Transverse colon (tissue), 4 donors: ENCODE measurements at regions not wholly inside any gene's neighbourhood (a gene's known extent, or its start where the extent isn't known, plus 50 kb on each side); places are given as distances from the start of the nearest gene placed in this dataset.

ENCODE experiments used
- DNase-seq: peaks from one replicate; pipeline ENCODE4 v3.0.0-alpha.2; 2019
- H3K27ac ChIP-seq, 4 donors: fragments of 200-600 bp; sonication (generic); 2 replicates each; pipeline ENCODE4 v1.5.1; 2016 to 2018; ENCODE audit warnings: inconsistent platforms in 4 of 4
- H3K27me3 ChIP-seq: fragments of 200-600 bp; sonication (generic); 2 replicates; pipeline ENCODE4 v1.5.1; 2017; ENCODE audit warnings: inconsistent platforms
- H3K36me3 ChIP-seq, 4 donors: fragments of 200-600 bp; sonication (generic); 2 replicates each; pipeline ENCODE4 v1.5.1; 2017 to 2019; ENCODE audit warnings: inconsistent platforms in 4 of 4
- H3K4me1 ChIP-seq, 4 donors: fragments of 200-600 bp; sonication (generic); 2 replicates each; pipeline ENCODE4 v1.5.1; 2017 to 2020; ENCODE audit warnings: inconsistent platforms in 4 of 4
- H3K4me3 ChIP-seq, 4 donors: fragments of 200-600 bp; sonication (generic); 1 replicate in 1 of 4; 2 replicates in 3 of 4; pipeline versions ENCODE4 v1.5.1 to v1.6.1; 2017 to 2019; ENCODE audit warnings: inconsistent platforms in 4 of 4
- H3K9me3 ChIP-seq, 2 donors: fragments of 200-600 bp; sonication (generic); 2 replicates each; pipeline ENCODE4 v1.5.1; 2017 to 2019; ENCODE audit warnings: inconsistent platforms in 2 of 2
- EP300 ChIP-seq: sonication (generic); formaldehyde crosslinking; IDR thresholded peaks from one replicate; pipeline ENCODE4 v1.6.1; 2017; ENCODE audit warnings: antibody characterized with exemption, low read depth
- POLR2A ChIP-seq: fragments of 450-650 bp; IDR thresholded peaks from one replicate; pipeline ENCODE4 v1.6.1; 2016; ENCODE audit warnings: antibody characterized with exemption, mild to moderate bottlenecking, moderate library complexity
- POLR2AphosphoS5 ChIP-seq, 3 donors: sonication (generic); formaldehyde crosslinking; IDR thresholded peaks; one replicate each; pipeline ENCODE4 v1.6.1; 2016; ENCODE audit warnings: antibody characterized with exemption in 3 of 3
- WGBS, 2 donors: methylation state at CpG; one replicate each; pipeline ENCODE4 v1.1.5; 2018; ENCODE audit warnings: low coverage in 1 of 2; 5-methylcytosine and 5-hydroxymethylcytosine counted together
- in situ Hi-C, 4 donors: fragments of 200-750 bp; cut with MboI; loops; one replicate each; pipeline versions ENCODE4 v1.15.0 to v1.15.1; 2017; ENCODE audit warnings: low sequenced_read_pairs in 3 of 4, low pct_ligation_motif_present in 1 of 4, low pct_unique_long_range_greater_than_20kb in 1 of 4
- intact Hi-C: fragments of 100-400 bp; cut with DNase I; formaldehyde crosslinking; loops from one replicate; pipeline ENCODE4 v1.15.1; 2023; ENCODE audit warnings: low total_unique reads
- TF ChIP-seq, protein P1 (sequence below), 5 experiments: fragments of 200-600 bp in 3 of 5; fragments of 450-650 bp in 2 of 5; sonication (generic) in 3 of 5; IDR thresholded peaks; 1 replicate in 2 of 5; 2 replicates in 3 of 5; pipeline ENCODE4 v1.5.1; 2016 to 2017; ENCODE audit warnings: antibody characterized with exemption in 5 of 5, inconsistent platforms in 3 of 5, mild to moderate bottlenecking in 2 of 5, moderate library complexity in 1 of 5

DNA sequence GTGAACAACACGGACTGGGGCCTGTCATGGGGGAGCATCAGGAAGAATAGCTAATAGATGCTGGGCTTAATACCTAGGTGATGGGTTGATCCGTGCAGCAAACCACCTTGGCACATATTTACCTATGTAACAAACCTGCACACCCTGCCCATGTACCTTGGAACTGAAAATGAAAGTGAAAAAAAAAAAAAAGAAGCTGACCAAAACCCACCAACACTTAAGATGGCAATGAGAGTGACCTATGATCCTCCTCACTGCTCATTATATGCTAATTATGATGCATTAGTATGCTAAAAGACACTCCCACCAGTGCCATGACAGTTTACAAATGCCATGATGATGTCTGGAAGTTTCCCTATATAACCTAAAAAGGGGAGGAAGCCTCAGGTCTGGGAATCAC, 503.2 kb upstream of the CTSO start:
- in situ Hi-C loops: no loop called here
- Histone ChIP-seq H3K4me3 (no peak overlapping the region), H3K9me3 (no peaks in the 10 kb centered on the region), H3K36me3 (no peaks in the 10 kb centered on the region), H3K4me1 (no peaks in the 10 kb centered on the region), H3K27me3 (no peaks in the 10 kb centered on the region), H3K27ac (no peak overlapping the region)
- 68% methylated on average over 2 of the region's 2 CpGs; no CpG with 5 or more reads in 1 of the 2 donors for WGBS, 2 donors
- intact Hi-C loops: no loop called here
- DNase-seq: no peak
- TF ChIP-seq POLR2A: no peak
- TF ChIP-seq, protein P1, sequence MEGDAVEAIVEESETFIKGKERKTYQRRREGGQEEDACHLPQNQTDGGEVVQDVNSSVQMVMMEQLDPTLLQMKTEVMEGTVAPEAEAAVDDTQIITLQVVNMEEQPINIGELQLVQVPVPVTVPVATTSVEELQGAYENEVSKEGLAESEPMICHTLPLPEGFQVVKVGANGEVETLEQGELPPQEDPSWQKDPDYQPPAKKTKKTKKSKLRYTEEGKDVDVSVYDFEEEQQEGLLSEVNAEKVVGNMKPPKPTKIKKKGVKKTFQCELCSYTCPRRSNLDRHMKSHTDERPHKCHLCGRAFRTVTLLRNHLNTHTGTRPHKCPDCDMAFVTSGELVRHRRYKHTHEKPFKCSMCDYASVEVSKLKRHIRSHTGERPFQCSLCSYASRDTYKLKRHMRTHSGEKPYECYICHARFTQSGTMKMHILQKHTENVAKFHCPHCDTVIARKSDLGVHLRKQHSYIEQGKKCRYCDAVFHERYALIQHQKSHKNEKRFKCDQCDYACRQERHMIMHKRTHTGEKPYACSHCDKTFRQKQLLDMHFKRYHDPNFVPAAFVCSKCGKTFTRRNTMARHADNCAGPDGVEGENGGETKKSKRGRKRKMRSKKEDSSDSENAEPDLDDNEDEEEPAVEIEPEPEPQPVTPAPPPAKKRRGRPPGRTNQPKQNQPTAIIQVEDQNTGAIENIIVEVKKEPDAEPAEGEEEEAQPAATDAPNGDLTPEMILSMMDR (IDR thresholded peaks at IDR 0.05): no peak
- no peak for TF ChIP-seq POLR2AphosphoS5 (IDR thresholded peaks at IDR 0.05)

DNA sequence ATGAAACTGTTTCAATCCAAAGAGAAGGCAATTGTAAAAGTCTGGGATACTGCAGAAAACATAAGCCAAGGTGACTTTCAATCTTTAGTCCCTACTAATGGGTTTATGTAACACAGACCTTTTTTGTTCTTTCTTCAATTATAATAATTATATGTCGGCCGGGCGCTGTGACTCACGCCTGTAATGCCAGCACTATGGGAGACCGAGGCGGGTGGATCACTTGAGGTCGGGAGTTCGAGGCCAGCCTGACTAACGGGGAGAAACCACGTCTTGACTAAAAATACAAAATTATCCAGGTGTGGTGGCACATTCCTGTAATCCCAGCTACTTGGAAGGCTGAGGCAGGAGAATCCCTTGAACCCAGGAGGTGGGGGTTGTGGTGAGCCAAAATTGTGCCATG, 489.8 kb upstream of the CTSO start:
- in situ Hi-C loops: no loop called here
- WGBS, 2 donors: 91 to 97% methylated on average over 5 to 10 of the region's 10 CpGs
- Histone ChIP-seq H3K27ac (no peak overlapping the region), H3K4me1 (no peaks in the 10 kb centered on the region), H3K4me3 (no peak overlapping the region), H3K27me3 (no peaks in the 10 kb centered on the region), H3K9me3 (no peaks in the 10 kb centered on the region), H3K36me3 (no peaks in the 10 kb centered on the region)
- intact Hi-C loops: no loop called here
- DNase-seq: no peak
- TF ChIP-seq, protein P1 (IDR thresholded peaks at IDR 0.05): no peak
- TF ChIP-seq EP300 (no peak), POLR2A (no peak)

DNA sequence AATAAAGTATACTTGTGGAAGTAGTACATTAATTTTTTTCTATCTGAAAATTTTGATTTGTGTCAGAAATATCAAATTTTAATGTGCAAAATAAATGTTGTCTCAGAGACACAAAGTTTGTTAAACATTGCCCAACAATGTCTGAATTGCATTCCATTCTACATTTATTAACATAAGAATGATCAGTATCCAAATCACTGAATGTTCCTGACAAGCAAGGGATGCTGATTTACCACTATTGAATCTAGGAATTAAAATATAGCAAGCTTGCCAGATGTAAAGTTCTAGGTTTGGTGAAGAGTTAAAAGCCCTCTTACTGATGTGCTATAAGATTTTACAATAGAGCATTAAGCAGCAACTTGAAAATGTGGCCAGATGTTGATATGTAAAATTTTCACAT, 489.2 kb upstream of the CTSO start:
- TF ChIP-seq EP300 (no peak), POLR2AphosphoS5 (IDR thresholded peaks at IDR 0.05) (no peak), POLR2A (no peak)
- TF ChIP-seq, protein P1 (IDR thresholded peaks at IDR 0.05): no peak
- DNase-seq: no peak
- intact Hi-C loops: no loop called here
- in situ Hi-C loops: no loop called here
- H3K36me3 ChIP-seq: no peaks in the 10 kb centered on the region
- no peaks in the 10 kb centered on the region for H3K27me3 ChIP-seq
- H3K4me3 ChIP-seq: no peak overlapping the region
- no peaks in the 10 kb centered on the region for H3K9me3 ChIP-seq
- H3K27ac ChIP-seq: no peak overlapping the region
- no peaks in the 10 kb centered on the region for H3K4me1 ChIP-seq

DNA sequence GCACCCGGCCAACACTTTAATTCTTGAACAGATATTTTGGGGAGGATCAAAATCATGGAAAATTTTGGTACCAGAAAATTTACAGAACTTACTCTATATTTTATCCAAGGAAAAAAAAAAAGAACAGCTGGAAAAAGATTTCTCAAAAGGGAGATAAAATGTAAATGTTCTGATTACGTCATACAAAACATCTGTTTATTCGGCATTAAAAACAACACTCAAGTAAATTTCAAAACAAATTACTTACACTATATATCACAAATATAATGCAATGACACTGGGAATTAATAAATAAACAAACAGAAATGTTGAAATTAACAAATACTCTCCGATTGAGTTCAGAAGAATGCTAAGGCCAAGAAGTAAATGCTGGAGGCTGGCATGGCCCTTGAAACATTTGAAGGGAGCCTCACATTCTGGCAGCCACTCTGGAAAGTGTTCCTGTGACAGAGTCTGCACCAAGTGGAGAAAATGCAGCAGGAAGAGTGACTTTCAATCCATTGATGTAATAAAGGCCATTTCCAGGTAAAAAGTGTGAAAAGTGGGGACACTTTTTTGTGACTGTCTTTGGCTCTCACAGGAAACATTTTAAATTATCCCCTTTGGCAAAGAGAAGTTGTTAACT, 486.0 kb upstream of the CTSO start:
- no peak for DNase-seq
- H3K27ac ChIP-seq: no peak overlapping the region
- no peaks in the 10 kb centered on the region for H3K27me3 ChIP-seq
- TF ChIP-seq, protein P1 (IDR thresholded peaks at IDR 0.05): no peak
- TF ChIP-seq POLR2AphosphoS5 (IDR thresholded peaks at IDR 0.05) (no peak), EP300 (no peak), POLR2A (no peak)
- H3K36me3 ChIP-seq: no peaks in the 10 kb centered on the region
- no peak overlapping the region for H3K4me3 ChIP-seq
- intact Hi-C loops (no loop called here), in situ Hi-C loops (no loop called here)
- H3K9me3 ChIP-seq: no peaks in the 10 kb centered on the region
- WGBS, 2 donors: 81 to 91% methylated on average over 4 of the region's 4 CpGs
- H3K4me1 ChIP-seq: no peaks in the 10 kb centered on the region
